ENCODE measurements at regions not wholly inside any gene's neighbourhood (a gene's known extent, or its start where the extent isn't known, plus 50 kb on each side); places are given as distances from the start of the nearest gene placed in this dataset. TPM values are rescaled to one million over a fixed set of nuclear protein-coding genes. Genes with fewer than 3 reads are reported as not detected.
A peak's percentile ranks its signal among the peaks of the same experiment; 100 is the strongest.

DNA sequence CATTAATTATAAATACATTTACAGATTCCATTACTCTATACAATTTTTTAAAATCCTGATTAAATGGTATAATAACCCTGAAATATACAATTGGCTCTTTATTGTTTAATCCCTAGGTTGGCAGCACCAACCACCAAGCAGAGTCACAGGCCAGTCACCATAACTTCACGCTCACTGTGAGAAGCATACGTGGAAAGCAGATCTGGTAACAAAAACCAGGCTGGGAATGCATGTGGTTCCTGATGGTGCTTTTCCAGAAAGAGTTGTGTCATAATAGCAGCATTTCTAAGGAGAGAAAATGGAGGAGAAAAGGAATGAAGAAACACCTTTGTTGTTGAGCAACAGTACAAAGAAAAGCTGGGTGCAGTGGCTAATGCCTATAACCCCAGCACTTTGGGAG, 66.1 kb downstream of the SIX6 start:
- Histone ChIP-seq H3K4me2 (ENCODE audit: unreplicated experiment) (no peak overlapping the region), H2AFZ (no peak overlapping the region), H3K79me2 (ENCODE audit: insufficient read depth) (no peaks in the 10 kb centered on the region), H4K20me1 (ENCODE audit: insufficient read depth) (no peaks in the 10 kb centered on the region), H3K9ac (no peak overlapping the region), H3F3A (ENCODE audit: insufficient read depth) (peaks cover 17% of the 10 kb centered on the region), H3K9me2 (ENCODE audit: insufficient read depth) (no peaks in the 10 kb centered on the region), H3K27me3 (replicated peaks; ENCODE audit: insufficient read depth) (no peaks in the 10 kb centered on the region), H3K27ac (no peak overlapping the region), H3K36me3 (ENCODE audit: low read depth) (no peaks in the 10 kb centered on the region), H3K9me3 (ENCODE audit: low read depth) (no peaks in the 10 kb centered on the region), H3K4me3 (no peak overlapping the region), H3K4me1 (ENCODE audit: insufficient read depth) (peaks cover 17% of the 10 kb centered on the region)
- WGBS, 2 experiments (ENCODE audit: low coverage in 1 of 2, low lambda C conversion rate in 2 of 2, missing lambda C conversion rate in 2 of 2): 68 to 75% methylated on average over 2 of the region's 2 CpGs
- peak; percentile 34 for DNase-seq
- in situ Hi-C loops (cut with MboI): no loop called here
- TF ChIP-seq EZH2 (IDR thresholded peaks at IDR 0.05; ENCODE audit: insufficient read depth, poor library complexity, severe bottlenecking): no peak
- no peak for TF ChIP-seq EZH2phosphoT487 (IDR thresholded peaks at IDR 0.05; ENCODE audit: insufficient read depth, low read depth)

DNA sequence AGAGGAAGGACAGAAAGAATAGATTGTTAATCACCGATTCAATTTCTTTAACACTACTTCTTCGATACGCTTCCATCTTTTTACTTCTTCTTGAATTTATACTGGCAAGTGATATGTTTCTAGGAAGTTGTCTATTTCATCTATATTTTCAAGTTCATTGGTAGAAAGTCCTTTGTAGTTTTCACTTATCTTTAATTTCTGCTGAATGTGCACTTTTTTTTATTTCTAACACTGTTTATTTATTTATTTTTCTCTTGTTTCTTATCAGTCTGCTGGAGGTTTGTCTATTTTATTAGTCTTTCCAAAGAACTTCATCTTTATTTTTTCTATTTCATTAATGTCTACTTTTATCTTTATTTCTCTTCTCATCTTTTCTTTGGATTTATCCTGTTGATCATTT, 63.6 kb downstream of the SIX1 start:
- Histone ChIP-seq H3K36me3 (ENCODE audit: low read depth) (no peaks in the 10 kb centered on the region), H3F3A (ENCODE audit: insufficient read depth) (peaks cover 1% of the 10 kb centered on the region), H3K9ac (no peak overlapping the region), H2AFZ (no peak overlapping the region), H3K27me3 (replicated peaks; ENCODE audit: insufficient read depth) (no peaks in the 10 kb centered on the region), H3K4me2 (ENCODE audit: unreplicated experiment) (no peak overlapping the region), H4K20me1 (ENCODE audit: insufficient read depth) (no peaks in the 10 kb centered on the region), H3K4me3 (no peak overlapping the region), H3K9me2 (ENCODE audit: insufficient read depth) (no peaks in the 10 kb centered on the region), H3K4me1 (ENCODE audit: insufficient read depth) (peaks cover 1% of the 10 kb centered on the region), H3K9me3 (ENCODE audit: low read depth) (no peaks in the 10 kb centered on the region), H3K27ac (no peak overlapping the region), H3K79me2 (ENCODE audit: insufficient read depth) (no peaks in the 10 kb centered on the region)
- WGBS, 2 experiments (ENCODE audit: low coverage in 1 of 2, low lambda C conversion rate in 2 of 2, missing lambda C conversion rate in 2 of 2): 97 to 98% methylated on average over 3 of the region's 3 CpGs
- no peak for TF ChIP-seq EZH2phosphoT487 (IDR thresholded peaks at IDR 0.05; ENCODE audit: insufficient read depth, low read depth)
- no peak for TF ChIP-seq EZH2 (IDR thresholded peaks at IDR 0.05; ENCODE audit: insufficient read depth, poor library complexity, severe bottlenecking)
- no peak for DNase-seq
- in situ Hi-C loops (cut with MboI): no loop called here

DNA sequence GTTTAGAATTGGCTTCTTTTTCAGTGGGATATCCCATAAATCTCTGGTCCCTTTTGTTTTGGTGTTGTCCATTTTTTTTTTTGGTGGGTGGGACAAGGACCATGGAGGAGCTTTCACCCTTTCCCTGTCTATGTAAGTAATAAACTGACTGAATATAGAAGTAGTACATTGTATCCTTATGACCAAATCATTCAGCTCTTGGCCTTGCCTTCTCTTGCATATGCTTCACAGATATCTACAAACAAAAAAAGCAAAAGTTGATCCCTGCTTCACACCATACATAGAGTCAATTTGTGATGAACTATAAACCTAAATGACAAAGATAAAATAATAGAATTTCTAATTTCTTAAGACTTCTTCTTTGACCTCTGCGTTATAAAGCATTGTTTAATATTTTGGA, 59.8 kb downstream of the SIX1 start:
- no peaks in the 10 kb centered on the region for H3K27me3 ChIP-seq (replicated peaks; ENCODE audit: insufficient read depth)
- no peaks in the 10 kb centered on the region for H3K9me3 ChIP-seq (ENCODE audit: low read depth)
- no peak overlapping the region for H3K4me2 ChIP-seq (ENCODE audit: unreplicated experiment)
- WGBS, 2 experiments (ENCODE audit: low coverage in 1 of 2, low lambda C conversion rate in 2 of 2, missing lambda C conversion rate in 2 of 2): 83 to 85% methylated on average over 1 of the region's 1 CpG
- TF ChIP-seq EZH2 (IDR thresholded peaks at IDR 0.05; ENCODE audit: insufficient read depth, poor library complexity, severe bottlenecking): no peak
- no peak for TF ChIP-seq EZH2phosphoT487 (IDR thresholded peaks at IDR 0.05; ENCODE audit: insufficient read depth, low read depth)
- H3F3A ChIP-seq (ENCODE audit: insufficient read depth): peaks cover 10% of the 10 kb centered on the region
- H3K4me1 ChIP-seq (ENCODE audit: insufficient read depth): peaks cover 9% of the 10 kb centered on the region
- no peaks in the 10 kb centered on the region for H4K20me1 ChIP-seq (ENCODE audit: insufficient read depth)
- no peaks in the 10 kb centered on the region for H3K79me2 ChIP-seq (ENCODE audit: insufficient read depth)
- no peak overlapping the region for H2AFZ ChIP-seq
- DNase-seq: no peak
- no peak overlapping the region for H3K9ac ChIP-seq
- H3K4me3 ChIP-seq: no peak overlapping the region
- no peak overlapping the region for H3K27ac ChIP-seq
- H3K9me2 ChIP-seq (ENCODE audit: insufficient read depth): no peaks in the 10 kb centered on the region
- no peaks in the 10 kb centered on the region for H3K36me3 ChIP-seq (ENCODE audit: low read depth)
- in situ Hi-C loops (cut with MboI): no loop called here

DNA sequence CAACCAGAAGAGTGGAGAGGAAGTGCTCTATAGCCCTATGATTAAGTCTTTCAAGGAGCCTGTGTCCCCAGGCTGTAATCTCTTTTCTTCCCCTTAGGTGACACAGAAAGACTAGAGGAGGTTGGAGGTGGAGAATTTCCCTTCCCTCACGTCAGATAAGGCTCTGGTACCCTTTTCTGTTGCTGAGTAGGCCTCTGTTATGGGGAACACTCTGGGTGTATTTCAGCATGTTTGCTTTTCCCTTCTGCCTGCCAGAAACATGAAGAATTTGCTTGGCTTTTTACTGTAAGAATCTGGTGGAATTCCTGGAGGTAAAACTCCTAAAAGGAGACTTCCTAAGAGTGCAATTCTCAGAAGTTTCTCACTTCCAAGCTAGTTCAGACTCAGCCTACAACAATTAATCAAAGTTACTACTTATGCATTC, 58.3 kb downstream of the SIX1 start:
- H3K4me1 ChIP-seq (ENCODE audit: insufficient read depth): peaks cover 9% of the 10 kb centered on the region
- H3K27me3 ChIP-seq (replicated peaks; ENCODE audit: insufficient read depth): no peaks in the 10 kb centered on the region
- H3F3A ChIP-seq (ENCODE audit: insufficient read depth): peaks cover 10% of the 10 kb centered on the region
- H4K20me1 ChIP-seq (ENCODE audit: insufficient read depth): no peaks in the 10 kb centered on the region
- TF ChIP-seq EZH2 (IDR thresholded peaks at IDR 0.05; ENCODE audit: insufficient read depth, poor library complexity, severe bottlenecking) (no peak), EZH2phosphoT487 (IDR thresholded peaks at IDR 0.05; ENCODE audit: insufficient read depth, low read depth) (no peak)
- H2AFZ ChIP-seq: peak overlapping the region; percentile 82
- H3K4me2 ChIP-seq (ENCODE audit: unreplicated experiment): peak overlapping the region; percentile 53
- in situ Hi-C loops (cut with MboI): no loop called here
- H3K4me3 ChIP-seq: peak overlapping the region; percentile 8; the same call in 1 of the 2 replicates
- H3K79me2 ChIP-seq (ENCODE audit: insufficient read depth): no peaks in the 10 kb centered on the region
- DNase-seq: peak; percentile 68
- no peaks in the 10 kb centered on the region for H3K36me3 ChIP-seq (ENCODE audit: low read depth)
- H3K9me3 ChIP-seq (ENCODE audit: low read depth): no peaks in the 10 kb centered on the region
- peak overlapping the region; percentile 15; the same call in 1 of the 2 replicates for H3K9ac ChIP-seq
- 21 to 33% methylated on average over 1 of the region's 1 CpG for WGBS, 2 experiments (ENCODE audit: low coverage in 1 of 2, low lambda C conversion rate in 2 of 2, missing lambda C conversion rate in 2 of 2)
- H3K9me2 ChIP-seq (ENCODE audit: insufficient read depth): no peaks in the 10 kb centered on the region
- H3K27ac ChIP-seq: peak overlapping the region; percentile 59

Small RNAs in the stretch of these regions (small RNA-seq; reads per million reads assigned to genes)
- not detected for gene AL049874.2 (ENCODE audit: low read depth, low replicate concordance)

All from GM23248 (cell line).